H7 (cell line): ENCODE measurements at regions not wholly inside any gene's neighbourhood (a gene's known extent, or its start where the extent isn't known, plus 50 kb on each side); places are given as distances from the start of the nearest gene placed in this dataset.

Source experiments
- DNase-seq: peaks from one replicate; pipeline ENCODE4 v3.0.0; 2012
- H3K27me3 ChIP-seq: 2 replicates; pipeline ENCODE4 v1.6.0; 2011; ENCODE audit warnings: mild to moderate bottlenecking, low read length; ENCODE audit not compliant: control insufficient read depth, insufficient read depth
- H3K36me3 ChIP-seq: replicated peaks from 2 replicates; pipeline ENCODE4 v1.5.1; 2011; ENCODE audit warnings: low read length; ENCODE audit not compliant: control insufficient read depth, insufficient read depth
- H3K4me3 ChIP-seq: 2 replicates; pipeline ENCODE4 v1.5.1; 2011; ENCODE audit warnings: low read depth, mild to moderate bottlenecking, control low read depth, low read length, moderate library complexity; ENCODE audit not compliant: insufficient read depth

DNA sequence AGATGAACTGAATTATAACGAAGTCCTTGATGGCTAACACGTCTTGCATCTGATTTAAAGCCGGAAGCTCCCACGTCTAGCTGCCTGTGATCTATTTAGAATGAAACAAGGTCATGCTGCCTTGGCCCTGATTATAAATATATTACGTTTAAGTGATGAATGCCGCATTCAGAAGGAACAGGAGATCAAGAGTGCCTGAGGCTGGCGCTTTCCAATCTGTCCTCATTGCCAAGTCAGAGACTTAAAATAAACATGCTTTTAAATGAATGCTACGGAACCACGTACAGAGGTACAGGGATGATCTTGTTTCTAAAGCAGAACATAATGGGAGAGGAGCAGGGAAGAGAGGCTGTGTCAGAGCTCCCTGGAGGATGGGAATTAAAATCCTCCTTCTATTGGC, 292.8 kb downstream of the TLE1 start:
- Histone ChIP-seq H3K36me3 (no peaks in the 10 kb centered on the region), H3K27me3 (no peaks in the 10 kb centered on the region), H3K4me3 (no peak overlapping the region)
- no peak for DNase-seq

DNA sequence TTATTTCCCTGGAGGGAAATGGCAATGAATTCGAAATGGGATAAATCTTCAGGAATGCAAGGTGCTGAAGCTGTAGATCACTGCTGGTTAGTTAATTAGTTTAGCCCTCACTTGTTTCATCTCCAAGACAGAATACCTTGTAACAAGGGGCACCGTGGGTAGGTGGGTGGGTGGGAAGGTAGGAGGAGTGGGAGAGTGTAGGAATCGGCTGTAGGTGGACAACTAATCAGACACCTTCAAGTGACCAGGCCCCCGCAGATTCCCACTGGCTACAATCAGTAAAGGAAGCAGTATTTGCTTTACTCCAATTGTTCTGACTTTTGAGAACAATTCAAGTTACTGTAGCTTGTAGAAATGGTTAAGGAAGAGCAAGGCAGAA, 293.7 kb downstream of the TLE1 start:
- H3K4me3 ChIP-seq: no peak overlapping the region
- no peak for DNase-seq
- no peaks in the 10 kb centered on the region for H3K36me3 ChIP-seq
- H3K27me3 ChIP-seq: no peaks in the 10 kb centered on the region

DNA sequence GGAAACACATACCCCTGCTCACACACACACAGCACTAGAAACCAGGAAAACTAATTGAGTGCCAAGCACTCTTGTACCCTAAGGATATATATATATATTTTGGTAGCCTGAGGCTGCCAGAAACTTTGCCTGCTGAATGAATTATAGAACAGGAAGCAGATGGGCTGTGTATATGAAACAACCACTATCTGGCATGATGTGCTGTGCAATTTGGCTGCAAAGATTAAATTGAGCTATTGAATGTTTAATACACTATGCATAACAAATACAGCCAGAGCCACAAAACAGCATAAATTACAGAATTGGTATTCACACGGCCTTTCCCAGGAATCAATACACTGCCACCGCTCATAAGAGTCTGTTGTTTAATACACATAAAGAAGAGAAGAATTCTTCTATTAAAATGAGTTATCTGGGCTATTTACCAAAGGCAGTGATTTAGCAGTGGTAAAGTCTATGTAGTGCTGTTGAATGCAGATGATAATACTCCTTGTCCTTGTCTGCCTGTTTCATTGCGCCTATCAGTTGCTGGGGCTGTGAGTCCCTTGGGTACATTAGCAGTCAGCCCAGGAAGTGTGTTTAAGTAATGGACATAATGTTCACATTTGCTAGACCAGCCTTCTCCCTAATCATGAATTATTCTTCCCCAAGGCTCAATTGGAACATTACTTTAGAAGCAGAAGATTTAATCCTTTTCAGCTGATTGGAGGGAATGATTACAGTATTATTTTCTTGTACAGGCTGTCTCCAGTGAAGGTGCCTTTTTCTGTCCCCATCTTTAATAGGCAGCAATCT, 294.3 kb downstream of the TLE1 start:
- Histone ChIP-seq H3K4me3 (no peak overlapping the region), H3K36me3 (no peaks in the 10 kb centered on the region), H3K27me3 (no peaks in the 10 kb centered on the region)
- no peak for DNase-seq

DNA sequence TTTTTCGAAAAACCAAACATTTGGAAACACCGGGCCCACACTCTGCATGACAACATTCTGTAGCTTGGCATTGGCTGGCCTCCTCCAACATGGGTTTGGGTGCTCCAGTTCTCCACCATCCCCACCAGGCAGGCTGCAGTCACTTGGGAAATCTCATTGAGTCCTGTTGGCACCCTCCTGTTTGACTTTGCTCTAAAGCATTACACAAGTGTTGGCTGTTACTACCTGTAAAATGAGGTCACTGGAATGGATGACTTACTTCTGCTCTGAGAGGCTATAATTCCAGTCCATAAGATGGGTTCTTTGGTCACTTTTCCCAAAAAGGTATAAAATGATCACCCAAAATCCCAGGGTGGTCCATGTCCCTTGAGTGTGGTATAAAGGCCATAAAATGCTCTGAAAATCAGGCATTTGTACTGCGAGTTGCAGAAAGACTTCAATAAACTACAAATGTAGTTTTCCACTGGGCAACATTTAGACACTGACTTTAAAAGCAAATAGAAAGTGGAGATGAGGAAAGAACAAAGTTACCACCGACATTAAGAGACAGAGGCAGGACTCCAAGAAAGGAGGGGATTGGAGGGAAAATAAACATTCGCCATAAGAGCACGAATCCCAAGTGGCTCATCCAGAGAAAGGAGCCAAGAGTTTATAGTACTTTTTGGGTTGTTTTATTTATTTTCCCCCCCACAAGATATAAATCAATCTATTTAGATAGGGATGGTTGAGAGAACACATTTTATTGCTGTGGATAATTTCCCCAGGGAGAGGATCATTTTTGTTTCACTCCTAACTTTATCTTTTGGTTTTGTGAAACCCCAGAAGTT, 295.1 kb downstream of the TLE1 start:
- Histone ChIP-seq H3K36me3 (no peaks in the 10 kb centered on the region), H3K27me3 (no peaks in the 10 kb centered on the region), H3K4me3 (no peak overlapping the region)
- no peak for DNase-seq

DNA sequence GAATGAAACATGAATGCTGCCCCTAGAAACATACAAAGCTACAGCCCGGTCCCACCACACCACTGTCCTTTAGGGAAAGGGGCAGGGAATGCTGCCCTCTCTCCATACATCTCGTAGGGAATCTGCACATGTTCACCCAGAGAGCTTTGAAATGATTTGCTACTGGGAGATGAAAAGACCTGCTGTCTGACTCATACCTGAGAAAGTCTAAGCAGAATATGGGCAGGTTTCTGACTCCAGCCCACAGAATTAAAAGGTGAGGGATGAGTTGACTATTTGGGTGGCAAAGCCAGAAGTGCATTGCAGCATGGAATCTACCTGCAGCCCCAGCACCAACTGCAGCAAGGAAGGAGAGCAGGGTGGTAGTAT, 297.9 kb downstream of the TLE1 start:
- no peaks in the 10 kb centered on the region for H3K27me3 ChIP-seq
- no peak overlapping the region for H3K4me3 ChIP-seq
- no peak for DNase-seq
- H3K36me3 ChIP-seq: no peaks in the 10 kb centered on the region

DNA sequence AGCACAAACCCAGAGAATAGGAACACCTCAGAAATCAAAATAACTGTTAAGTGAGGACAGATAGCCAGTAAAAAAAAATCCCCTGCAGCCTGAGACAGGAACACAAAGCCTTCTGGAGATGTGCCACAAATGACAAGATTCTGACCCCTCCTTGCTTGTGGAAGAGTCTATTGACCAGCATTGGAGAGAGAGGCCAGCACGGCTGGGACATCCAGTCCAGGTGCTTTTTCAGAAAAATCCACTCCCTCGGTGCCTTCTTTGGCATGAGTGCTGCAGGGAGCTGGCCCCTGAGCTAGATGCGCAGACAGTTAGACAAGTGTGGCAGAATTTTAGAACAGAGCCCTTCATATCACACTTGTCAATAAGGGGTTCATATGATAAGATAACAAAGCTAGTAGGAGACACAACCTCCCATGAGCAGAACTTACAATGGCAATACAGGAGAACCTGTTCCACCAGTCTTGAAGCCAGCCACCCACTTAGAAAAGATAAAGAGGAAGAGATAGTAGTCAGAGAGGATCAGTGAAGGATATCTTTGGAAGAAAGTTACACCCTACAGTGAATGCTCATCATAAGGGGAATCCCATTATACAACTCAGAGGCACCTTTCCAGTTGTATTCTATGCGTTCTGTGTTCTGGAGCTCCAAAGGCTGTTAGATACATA, 298.4 kb downstream of the TLE1 start:
- DNase-seq: no peak
- Histone ChIP-seq H3K36me3 (no peaks in the 10 kb centered on the region), H3K4me3 (no peak overlapping the region), H3K27me3 (no peaks in the 10 kb centered on the region)

DNA sequence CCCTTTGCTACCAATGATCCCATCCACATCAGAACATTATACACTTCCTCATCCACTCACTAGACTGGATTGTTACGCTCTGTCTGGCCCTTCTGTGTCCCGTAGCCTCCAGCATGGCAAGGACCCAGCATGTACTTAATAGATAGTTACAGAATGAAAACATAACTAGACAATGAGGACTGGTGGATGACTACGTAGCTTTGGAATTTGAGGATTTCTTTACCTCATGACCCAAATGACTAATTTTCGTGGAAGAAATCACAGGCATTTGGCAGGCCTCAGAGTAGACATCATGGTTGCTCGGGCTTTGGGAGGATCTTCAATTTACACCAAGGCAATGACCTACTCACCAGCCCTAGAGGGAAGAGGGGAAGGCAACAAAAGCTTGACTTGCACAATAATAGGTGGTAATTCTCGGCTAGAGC, 299.8 kb downstream of the TLE1 start:
- no peak for DNase-seq
- Histone ChIP-seq H3K27me3 (no peaks in the 10 kb centered on the region), H3K4me3 (no peak overlapping the region), H3K36me3 (no peaks in the 10 kb centered on the region)

DNA sequence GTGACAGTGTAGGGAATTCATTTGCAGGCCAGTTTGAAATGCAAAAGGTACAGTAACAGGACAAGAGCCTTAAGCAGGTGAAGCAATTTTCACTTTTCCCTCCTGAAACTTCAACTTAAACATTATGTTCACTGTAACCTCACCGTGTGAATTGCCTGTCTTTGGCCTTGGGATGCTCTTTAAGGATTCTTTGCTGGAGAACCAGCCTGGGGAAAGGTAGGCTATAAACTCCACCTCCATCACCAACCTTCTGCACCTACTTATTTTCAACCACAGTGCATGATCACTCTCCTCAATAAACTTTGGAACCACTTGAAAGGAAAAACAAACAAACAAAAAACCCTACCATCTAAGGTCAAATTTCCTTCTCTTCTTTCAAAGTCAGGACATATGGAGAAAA, 300.5 kb downstream of the TLE1 start:
- Histone ChIP-seq H3K4me3 (no peak overlapping the region), H3K36me3 (no peaks in the 10 kb centered on the region)
- no peak for DNase-seq

DNA sequence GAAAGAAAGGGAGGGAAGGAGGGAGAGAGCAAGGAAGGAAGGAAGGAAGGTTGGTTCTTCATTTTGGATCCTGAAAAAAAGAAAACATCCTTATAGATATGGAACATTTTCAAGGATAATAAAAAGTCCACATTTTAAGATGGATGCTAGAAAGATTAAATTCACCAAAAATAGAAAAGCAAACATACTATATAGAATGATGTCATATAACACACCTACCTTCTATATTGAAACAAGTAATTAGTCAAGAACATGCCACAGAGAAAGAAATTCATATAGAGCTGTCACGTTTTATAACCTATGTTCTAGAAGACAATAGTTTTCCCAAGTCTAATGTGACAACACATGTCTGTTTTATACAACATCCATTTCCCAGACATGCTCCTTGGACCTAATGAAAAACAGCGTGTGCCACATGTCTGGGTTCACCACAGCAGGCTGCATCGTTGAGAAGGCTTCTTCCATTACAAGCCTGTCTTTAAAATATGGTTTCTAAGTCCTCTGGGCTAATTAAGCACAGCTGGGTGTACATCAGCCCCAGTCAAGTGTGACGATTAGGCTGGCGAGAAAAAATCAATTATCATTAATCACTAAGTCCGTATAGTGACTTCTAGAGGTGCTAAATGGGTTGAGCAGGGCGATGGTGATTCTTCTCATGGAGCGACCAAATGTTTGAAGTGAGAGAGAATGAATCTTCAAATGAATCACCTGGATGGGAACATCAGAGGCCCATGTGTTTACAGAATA, 301.8 kb downstream of the TLE1 start:
- Histone ChIP-seq H3K4me3 (no peak overlapping the region), H3K36me3 (no peaks in the 10 kb centered on the region), H3K27me3 (no peaks in the 10 kb centered on the region)
- DNase-seq: no peak

More for the DNA sequence above, 300.5 kb downstream of the TLE1 start:
- H3K27me3 ChIP-seq: no peaks in the 10 kb centered on the region

DNA sequence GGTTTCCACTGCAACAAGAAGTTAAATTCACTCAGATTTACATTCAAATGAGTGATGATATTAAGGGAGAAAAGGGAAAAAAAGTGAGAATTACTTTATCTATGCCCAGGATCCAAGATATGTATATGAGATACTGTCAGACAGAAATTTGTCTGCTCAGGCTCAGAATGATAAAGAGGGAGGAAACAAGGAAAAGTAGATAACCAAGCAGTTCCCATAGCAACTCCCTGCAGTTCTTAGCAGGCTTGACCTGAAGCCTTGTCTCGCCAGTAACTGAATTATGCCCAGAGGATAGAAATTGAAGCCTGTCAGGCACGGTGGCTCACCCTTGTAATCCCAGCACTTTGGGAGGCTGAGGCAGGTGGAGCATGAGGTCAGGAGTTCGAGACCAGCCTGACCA, 304.4 kb downstream of the TLE1 start:
- H3K36me3 ChIP-seq: no peaks in the 10 kb centered on the region
- no peak overlapping the region for H3K4me3 ChIP-seq
- no peaks in the 10 kb centered on the region for H3K27me3 ChIP-seq
- no peak for DNase-seq

DNA sequence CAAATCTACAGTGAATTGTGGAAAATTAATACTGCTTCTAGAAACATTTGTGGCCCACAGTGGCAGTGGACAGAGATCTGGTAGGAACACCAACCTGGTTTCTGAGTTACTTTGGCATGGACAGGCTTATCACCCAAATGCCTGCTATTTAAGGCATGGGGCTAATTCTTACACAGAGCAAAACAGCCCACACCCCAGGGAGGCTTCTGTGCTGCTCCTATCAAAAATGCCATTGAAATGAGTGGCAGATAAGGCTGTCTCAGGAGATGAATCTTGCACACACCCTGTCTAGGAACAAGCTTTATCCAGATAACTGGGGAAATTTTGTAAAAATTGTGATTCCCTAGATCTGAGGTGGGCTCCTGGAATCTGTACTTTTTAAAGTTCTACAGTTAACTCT, 307.1 kb downstream of the TLE1 start:
- H3K27me3 ChIP-seq: no peaks in the 10 kb centered on the region
- DNase-seq: no peak
- no peak overlapping the region for H3K4me3 ChIP-seq
- H3K36me3 ChIP-seq: no peaks in the 10 kb centered on the region

DNA sequence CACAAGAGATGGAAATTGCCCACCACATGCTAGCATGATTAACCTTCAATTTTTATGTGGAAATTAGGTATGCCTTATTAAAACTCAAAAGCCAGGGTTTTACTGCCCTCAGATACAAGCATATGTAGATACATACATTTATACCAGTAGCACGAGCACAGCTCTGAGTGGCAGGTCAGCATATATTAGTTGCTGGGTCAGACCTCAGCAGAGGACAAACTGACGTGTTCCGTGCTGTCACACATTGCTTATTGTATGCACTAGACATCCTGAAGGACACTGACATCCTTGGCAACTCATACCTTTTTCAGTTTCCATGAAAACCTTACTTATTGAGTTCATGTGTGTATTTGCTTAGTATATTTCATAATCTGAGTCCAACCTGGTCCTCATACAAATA, 307.7 kb downstream of the TLE1 start:
- no peaks in the 10 kb centered on the region for H3K27me3 ChIP-seq
- DNase-seq: no peak
- H3K4me3 ChIP-seq: no peak overlapping the region
- H3K36me3 ChIP-seq: no peaks in the 10 kb centered on the region

DNA sequence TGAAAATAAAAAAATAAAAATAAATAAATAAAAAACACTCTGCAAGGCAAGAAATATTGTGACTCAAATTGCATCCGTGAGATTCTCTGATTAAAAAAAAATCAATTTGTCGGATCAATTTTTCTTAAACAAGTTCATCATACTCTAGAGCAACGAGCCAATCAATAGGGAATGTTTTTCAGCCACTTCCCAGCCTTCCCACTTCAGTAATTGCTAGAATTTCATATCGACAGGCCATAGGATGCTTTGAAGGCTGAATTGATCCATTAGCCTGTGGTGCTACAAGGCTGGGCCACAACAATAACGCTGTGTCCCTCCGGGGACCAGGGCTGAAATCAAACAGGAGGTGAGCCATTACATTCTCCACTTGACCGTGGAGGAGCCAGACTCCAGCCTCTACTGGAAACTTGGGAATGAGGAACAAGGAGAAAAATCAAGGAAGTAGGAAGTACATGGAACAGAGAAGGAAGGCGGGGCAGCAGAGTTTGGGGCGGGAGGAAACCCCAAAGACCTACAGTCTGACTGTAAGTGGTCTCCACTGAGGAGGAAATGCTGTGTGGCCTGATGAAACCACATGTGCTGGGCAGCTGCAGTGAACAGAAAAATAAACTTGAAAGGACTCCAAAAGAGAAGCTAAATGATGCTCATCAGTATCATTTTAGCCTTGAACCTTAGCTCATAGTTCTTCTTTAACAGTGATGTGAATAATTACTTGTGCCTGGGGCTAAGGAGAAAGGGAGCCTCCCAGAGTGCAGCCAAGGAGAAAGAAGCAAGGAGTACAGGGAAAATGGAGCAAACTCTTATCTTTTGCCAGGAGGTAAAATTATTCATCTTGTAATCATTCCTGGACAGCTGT, 308.6 kb downstream of the TLE1 start:
- DNase-seq: no peak
- Histone ChIP-seq H3K36me3 (no peaks in the 10 kb centered on the region), H3K4me3 (no peak overlapping the region), H3K27me3 (no peaks in the 10 kb centered on the region)

DNA sequence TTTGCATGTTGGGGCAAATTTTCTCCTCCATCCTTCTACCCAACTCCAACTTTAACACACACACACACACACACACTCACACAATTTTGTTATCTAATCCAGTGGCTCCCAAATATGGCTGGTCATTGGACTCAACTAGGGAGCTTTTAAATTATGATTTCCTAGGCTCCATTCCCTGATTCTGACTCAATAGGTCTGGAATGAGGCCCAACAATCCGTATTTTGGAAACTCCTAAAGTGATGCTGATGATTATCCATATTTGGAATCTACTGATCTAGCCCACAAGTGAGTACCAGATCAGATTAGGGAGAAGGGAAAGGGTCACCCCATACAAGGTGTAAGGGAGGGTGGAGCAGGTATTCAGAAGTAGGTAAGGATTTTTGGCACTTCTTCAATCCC, 309.7 kb downstream of the TLE1 start:
- no peak for DNase-seq

More for the DNA sequence above, 309.7 kb downstream of the TLE1 start:
- Histone ChIP-seq H3K4me3 (no peak overlapping the region), H3K36me3 (no peaks in the 10 kb centered on the region), H3K27me3 (no peaks in the 10 kb centered on the region)
